H1 (cell line): ENCODE measurements at regions not wholly inside any gene's neighbourhood (a gene's known extent, or its start where the extent isn't known, plus 50 kb on each side); places are given as distances from the start of the nearest gene placed in this dataset.

Experiments
- CTCF ChIA-PET: fragments of 300-600 bp; sonication (Branson Sonifier 250); formaldehyde crosslinking; loops from one replicate; lab custom pipeline; 2021; ENCODE audit not compliant: partially characterized antibody; lab: Charles Lee
- POLR2A ChIA-PET: fragments of 300-600 bp; sonication (Branson Sonifier 250); formaldehyde crosslinking; loops from one replicate; lab custom pipeline; 2021; ENCODE audit warnings: inconsistent platforms; ENCODE audit not compliant: partially characterized antibody; lab: Charles Lee
- DNase-seq, 2 experiments: peaks; one replicate each; pipeline versions ENCODE4 v3.0.0 to v3.0.0-alpha.2; 2010 to 2022; ENCODE audit warnings: low spot score in 2 of 2, low read depth in 1 of 2, mixed read lengths in 1 of 2
- FAIRE-seq: peaks from 2 replicates; lab custom pipeline; 2011; peaks lifted over from hg19 to GRCh38; lab: Jason Lieb, UNC
- H2AFZ ChIP-seq: 2 replicates; pipeline ENCODE4 v1.8.1; 2012; ENCODE audit warnings: low read length, inconsistent platforms
- H2AK5ac ChIP-seq: 2 replicates; pipeline ENCODE4 v1.6.1; 2013; ENCODE audit warnings: low read depth, low read length
- H2BK120ac ChIP-seq: replicated peaks from 2 replicates; pipeline ENCODE3; 2013; ENCODE audit warnings: low read depth, low read length, inconsistent platforms
- H2BK12ac ChIP-seq: 2 replicates; pipeline ENCODE4 v1.6.1; 2013; ENCODE audit warnings: low read depth, low read length
- H2BK15ac ChIP-seq: 2 replicates; pipeline ENCODE4 v1.6.1; 2013; ENCODE audit warnings: low read length
- H2BK20ac ChIP-seq: 2 replicates; pipeline ENCODE4 v1.6.1; 2013; ENCODE audit warnings: low read length
- H2BK5ac ChIP-seq: 2 replicates; pipeline ENCODE4 v1.6.1; 2013; ENCODE audit warnings: low read depth, low read length
- H3K14ac ChIP-seq: 2 replicates; pipeline ENCODE4 v1.6.1; 2013; ENCODE audit warnings: inconsistent platforms; ENCODE audit not compliant: insufficient read length
- H3K18ac ChIP-seq: 2 replicates; pipeline ENCODE4 v1.6.1; 2013; ENCODE audit warnings: low read length; ENCODE audit errors: extremely low read depth
- H3K23ac ChIP-seq: 2 replicates; pipeline ENCODE4 v1.6.1; 2013; ENCODE audit warnings: inconsistent platforms; ENCODE audit not compliant: insufficient read length
- H3K23me2 ChIP-seq: 2 replicates; pipeline ENCODE4 v1.6.1; 2013; ENCODE audit warnings: low read depth, low read length
- H3K27ac ChIP-seq: 2 replicates; pipeline ENCODE4 v1.6.1; 2011; ENCODE audit warnings: low read depth, low read length, inconsistent platforms
- H3K27me3 ChIP-seq, 4 experiments: replicated peaks in 1 of 4; 1 replicate in 1 of 4; 2 replicates in 3 of 4; pipeline versions ENCODE4 v1.6.1 to v1.8.1; 2011 to 2013; ENCODE audit warnings: low read length in 3 of 4, mild to moderate bottlenecking in 3 of 4, inconsistent platforms in 2 of 4, mixed read lengths in 2 of 4, moderate library complexity in 1 of 4; ENCODE audit not compliant: control insufficient read depth in 3 of 4, insufficient read depth in 3 of 4; ENCODE audit errors: extremely low read depth in 1 of 4
- H3K36me3 ChIP-seq, 4 experiments: 2 replicates each; pipeline versions ENCODE4 v1.6.1 to v1.8.1; 2011 to 2013; ENCODE audit warnings: mild to moderate bottlenecking in 4 of 4, low read length in 3 of 4, moderate library complexity in 2 of 4, control low read depth in 1 of 4, inconsistent platforms in 1 of 4; ENCODE audit not compliant: insufficient read depth in 4 of 4, control insufficient read depth in 2 of 4
- H3K4ac ChIP-seq: replicated peaks from 2 replicates; pipeline ENCODE3; 2013; ENCODE audit warnings: low read length, low read depth, mixed read lengths, inconsistent platforms; ENCODE audit not compliant: insufficient read length
- H3K4me1 ChIP-seq, 4 experiments: replicated peaks in 1 of 4; 1 replicate in 1 of 4; 2 replicates in 3 of 4; pipeline versions ENCODE4 v1.6.1 to v1.8.1; 2011 to 2013; ENCODE audit warnings: low read length in 3 of 4, inconsistent platforms in 2 of 4, mixed read lengths in 1 of 4; ENCODE audit not compliant: insufficient read depth in 4 of 4, control insufficient read depth in 3 of 4
- H3K4me2 ChIP-seq, 2 experiments: 2 replicates each; pipeline versions ENCODE4 v1.6.1 to v1.8.1; 2011 to 2013; ENCODE audit warnings: low read depth in 2 of 2, low read length in 2 of 2, control low read depth in 1 of 2, inconsistent platforms in 1 of 2, mild to moderate bottlenecking in 1 of 2; ENCODE audit not compliant: insufficient read depth in 1 of 2
- H3K4me3 ChIP-seq, 4 experiments: fragments of 200-600, 300-600 bp in 1 of 4; sonication (generic), shearing (Covaris generic), sonication (Bioruptor Twin) in 1 of 4; 2 replicates each; pipeline versions ENCODE4 v1.5.1 to v1.8.1; 2011 to 2016; ENCODE audit warnings: low read length in 4 of 4, low read depth in 3 of 4, control low read depth in 2 of 4, inconsistent platforms in 2 of 4, mild to moderate bottlenecking in 2 of 4, mixed read lengths in 1 of 4, moderate library complexity in 1 of 4; ENCODE audit not compliant: insufficient read depth in 2 of 4; ENCODE audit errors: extremely low read depth in 1 of 4
- H3K56ac ChIP-seq: replicated peaks from 2 replicates; pipeline ENCODE3; 2013; ENCODE audit warnings: low read depth, mild to moderate bottlenecking, mixed read lengths, low read length, inconsistent platforms; ENCODE audit not compliant: insufficient read length
- H3K79me1 ChIP-seq: 2 replicates; pipeline ENCODE4 v1.6.1; 2013; ENCODE audit warnings: low read depth, low read length, control low read depth
- H3K79me2 ChIP-seq, 2 experiments: 2 replicates each; pipeline versions ENCODE4 v1.6.1 to v1.8.1; 2012 to 2013; ENCODE audit warnings: low read length in 2 of 2, mild to moderate bottlenecking in 2 of 2, inconsistent platforms in 1 of 2; ENCODE audit not compliant: insufficient read depth in 2 of 2, control insufficient read depth in 1 of 2
- H3K9ac ChIP-seq, 4 experiments: replicated peaks in 1 of 4; 1 replicate in 1 of 4; 2 replicates in 3 of 4; pipeline versions ENCODE4 v1.6.1 to v1.8.1; 2011 to 2013; ENCODE audit warnings: low read depth in 3 of 4, low read length in 3 of 4, control low read depth in 2 of 4, mild to moderate bottlenecking in 2 of 4, moderate library complexity in 2 of 4, inconsistent platforms in 1 of 4; ENCODE audit errors: extremely low read depth in 1 of 4
- H3K9me3 ChIP-seq, 2 experiments: 2 replicates each; pipeline versions ENCODE4 v1.6.1 to v1.8.1; 2012 to 2013; ENCODE audit warnings: mild to moderate bottlenecking in 2 of 2, moderate library complexity in 2 of 2, control low read depth in 1 of 2, inconsistent platforms in 1 of 2, low read depth in 1 of 2, low read length in 1 of 2, mixed read lengths in 1 of 2; ENCODE audit not compliant: insufficient read depth in 2 of 2
- H4K20me1 ChIP-seq, 2 experiments: replicated peaks in 1 of 2; 2 replicates each; pipeline versions ENCODE3 to v1.8.1; 2011 to 2013; ENCODE audit warnings: inconsistent platforms in 2 of 2, low read length in 2 of 2, mild to moderate bottlenecking in 1 of 2; ENCODE audit not compliant: insufficient read depth in 2 of 2, control insufficient read depth in 1 of 2
- H4K5ac ChIP-seq: 2 replicates; pipeline ENCODE4 v1.6.1; 2013; ENCODE audit warnings: low read length, low read depth, mixed read lengths, inconsistent platforms; ENCODE audit not compliant: insufficient read length
- H4K8ac ChIP-seq: 2 replicates; pipeline ENCODE4 v1.8.0; 2013; ENCODE audit warnings: mild to moderate bottlenecking, moderate library complexity, low read length, inconsistent platforms; ENCODE audit not compliant: insufficient read depth; ENCODE audit errors: extremely low read depth
- H4K91ac ChIP-seq: replicated peaks from 2 replicates; pipeline ENCODE3; 2013; ENCODE audit warnings: low read length, mixed read lengths, inconsistent platforms; ENCODE audit not compliant: insufficient read length
- GTF2F1 ChIP-seq: IDR thresholded peaks from 2 replicates; pipeline ENCODE4 v1.6.1; 2012; ENCODE audit warnings: low read depth, low read length, improper control_type of control experiment, borderline replicate concordance
- HDAC2 ChIP-seq, 2 experiments: fragments of 300-600 bp in 1 of 2; sonication (generic) in 1 of 2; IDR thresholded peaks; 2 replicates each; pipeline ENCODE4 v1.6.1; 2011 to 2012; ENCODE audit warnings: low read depth in 2 of 2, low read length in 2 of 2, mild to moderate bottlenecking in 2 of 2, moderate library complexity in 2 of 2, borderline replicate concordance in 1 of 2, inconsistent platforms in 1 of 2
- POLR2AphosphoS5 ChIP-seq: IDR thresholded peaks from 2 replicates; pipeline ENCODE4 v1.6.1; 2011; ENCODE audit warnings: low read depth, low read length
- SP1 ChIP-seq: IDR thresholded peaks from 2 replicates; pipeline ENCODE4 v1.6.1; 2011; ENCODE audit warnings: low read depth, low read length
- SP2 ChIP-seq: IDR thresholded peaks from 2 replicates; pipeline ENCODE4 v1.6.1; 2012; ENCODE audit warnings: mild to moderate bottlenecking, low read length, inconsistent platforms
- SP4 ChIP-seq: IDR thresholded peaks from 2 replicates; pipeline ENCODE4 v1.6.1; 2012; ENCODE audit warnings: low read length, inconsistent platforms
- SUZ12 ChIP-seq: fragments of 200-600 bp; sonication (generic); IDR thresholded peaks from 2 replicates; pipeline ENCODE4 v1.6.1; 2012; ENCODE audit warnings: mild to moderate bottlenecking, inconsistent platforms, low read length, moderate library complexity, mixed read lengths
- WGBS, 2 experiments: shearing (Covaris generic) in 1 of 2; methylation state at CpG; one replicate each; pipeline versions ENCODE4 v1.1.6 to v1.1.7; 2013 to 2015; ENCODE audit warnings: low lambda C conversion rate in 2 of 2, mixed read lengths in 2 of 2, inconsistent platforms in 1 of 2, low coverage in 1 of 2, missing lambda C conversion rate in 1 of 2; ENCODE audit not compliant: insufficient replicate concordance in 2 of 2, insufficient coverage in 1 of 2, insufficient read length in 1 of 2; ENCODE audit errors: extremely low coverage in 1 of 2, missing lambda C conversion rate in 1 of 2; 5-methylcytosine and 5-hydroxymethylcytosine counted together
- TF ChIP-seq, protein P1 (sequence below): IDR thresholded peaks from 2 replicates; pipeline ENCODE4 v1.6.1; 2011; ENCODE audit warnings: low read depth, mild to moderate bottlenecking, low read length; ENCODE audit not compliant: insufficient read depth

DNA sequence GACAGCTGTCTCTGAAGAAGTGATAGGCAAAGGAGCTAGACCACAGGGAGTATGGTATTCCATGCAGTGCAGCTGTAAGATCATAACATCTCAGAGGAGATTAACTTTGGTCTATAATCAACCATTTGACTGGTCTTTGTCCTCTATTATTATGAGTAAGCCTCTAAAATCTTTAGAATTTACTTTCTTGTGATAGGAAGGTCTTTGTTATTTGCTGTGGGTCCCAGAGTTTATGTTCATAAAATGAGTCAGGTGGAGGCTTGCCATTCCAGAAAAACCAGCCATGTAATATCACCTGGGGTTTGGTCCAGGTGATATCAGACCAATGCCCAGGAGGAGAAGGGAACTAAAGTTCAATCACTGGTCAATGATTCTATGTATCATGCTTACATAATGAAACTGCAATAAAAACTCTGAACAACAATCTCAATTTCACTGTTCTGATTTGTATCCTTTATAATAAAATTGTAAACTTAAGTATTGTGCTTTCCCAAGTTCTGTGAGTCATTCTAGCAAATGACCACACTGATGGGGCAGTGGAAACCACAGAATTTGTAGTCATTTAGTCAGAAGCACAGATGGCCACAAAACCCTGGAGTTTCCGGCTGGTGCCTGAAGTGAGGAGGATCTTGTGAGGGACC lies 239.6 kb upstream of the TRAM1L1 start:
- no peak overlapping the region for H3K27ac ChIP-seq
- TF ChIP-seq SP4 (no peak), SP2 (no peak), GTF2F1 (no peak), POLR2AphosphoS5 (no peak), HDAC2 (IDR thresholded peaks at IDR 0.05; ENCODE audit: borderline replicate concordance in 1 of 2, low read depth in 2 of 2, low read length in 2 of 2) (no peak), SP1 (no peak), SUZ12 (no peak)
- TF ChIP-seq, protein P1, sequence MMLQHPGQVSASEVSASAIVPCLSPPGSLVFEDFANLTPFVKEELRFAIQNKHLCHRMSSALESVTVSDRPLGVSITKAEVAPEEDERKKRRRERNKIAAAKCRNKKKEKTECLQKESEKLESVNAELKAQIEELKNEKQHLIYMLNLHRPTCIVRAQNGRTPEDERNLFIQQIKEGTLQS: no peak

More for the DNA sequence above, 239.6 kb upstream of the TRAM1L1 start:
- no peaks in the 10 kb centered on the region for H3K27me3 ChIP-seq
- H3K14ac ChIP-seq: no peak overlapping the region
- H3K23ac ChIP-seq: no peak overlapping the region
- no peak overlapping the region for H3K4me3 ChIP-seq
- no peak overlapping the region for H2BK5ac ChIP-seq
- no peaks in the 10 kb centered on the region for H3K79me2 ChIP-seq
- DNase-seq (no peak), FAIRE-seq (no peak)
- H3K56ac ChIP-seq: no peak overlapping the region
- H3K4me2 ChIP-seq: no peak overlapping the region
- H2BK12ac ChIP-seq: no peak overlapping the region
- no peaks in the 10 kb centered on the region for H4K20me1 ChIP-seq
- no peak overlapping the region for H3K4ac ChIP-seq
- H2BK15ac ChIP-seq: no peak overlapping the region
- ChIA-PET CTCF (no interaction called here), POLR2A (no interaction called here)
- WGBS, 2 experiments: 89% methylated on average over 1 of the region's 1 CpG; no CpG with 5 or more reads in 1 of the 2 experiments
- H3K4me1 ChIP-seq: no peaks in the 10 kb centered on the region
- no peak overlapping the region for H3K9ac ChIP-seq
- H3K79me1 ChIP-seq: no peaks in the 10 kb centered on the region
- no peaks in the 10 kb centered on the region for H3K23me2 ChIP-seq
- no peak overlapping the region for H4K5ac ChIP-seq
- no peak overlapping the region for H2AK5ac ChIP-seq
- H2BK20ac ChIP-seq: no peak overlapping the region
- H4K8ac ChIP-seq: no peak overlapping the region
- H4K91ac ChIP-seq: no peak overlapping the region
- no peak overlapping the region for H2BK120ac ChIP-seq
- no peak overlapping the region for H3K18ac ChIP-seq
- H2AFZ ChIP-seq: no peak overlapping the region
- no peaks in the 10 kb centered on the region; a peak in 1 of 4 replicates for H3K9me3 ChIP-seq
- no peaks in the 10 kb centered on the region for H3K36me3 ChIP-seq
